SK-N-SH (cell line): ENCODE measurements at regions not wholly inside any gene's neighbourhood (a gene's known extent, or its start where the extent isn't known, plus 50 kb on each side); places are given as distances from the start of the nearest gene placed in this dataset.

Source experiments
- CTCF ChIA-PET: fragments of 300-600, 350-600 bp; formaldehyde crosslinking; extraction: SDS; loops from one replicate; lab custom pipeline; 2021; lab: Yijun Ruan, JAX
- POLR2A ChIA-PET: fragments of 350-600 bp; sonication (Branson Sonifier 250); formaldehyde crosslinking; extraction: SDS; loops from one replicate; lab custom pipeline; 2020; ENCODE audit warnings: antibody characterized with exemption, inconsistent platforms; lab: Yijun Ruan, JAX
- DNase-seq: peaks from one replicate; pipeline ENCODE4 v3.0.0; 2012
- H2AFZ ChIP-seq: fragments of 200-600 bp; sonication (generic); 2 replicates; pipeline ENCODE4 v1.8.1; 2016; ENCODE audit warnings: antibody characterized with exemption, mild to moderate bottlenecking, low read depth
- H3F3A ChIP-seq: fragments of 200-600 bp; sonication (generic); replicated peaks from 2 replicates; pipeline ENCODE3; 2016; ENCODE audit warnings: antibody characterized with exemption, mild to moderate bottlenecking; ENCODE audit not compliant: insufficient read depth
- H3K27ac ChIP-seq, 2 experiments: fragments of 200-500 bp in 1 of 2; fragments of 200-600 bp in 1 of 2; sonication (Bioruptor generic) in 1 of 2; sonication (generic), shearing (Covaris generic) in 1 of 2; 2 replicates each; pipeline versions ENCODE4 v1.5.1 to v1.6.1; 2014 to 2016; ENCODE audit warnings: low read depth in 2 of 2, inconsistent platforms in 1 of 2, low read length in 1 of 2, mild to moderate bottlenecking in 1 of 2, mixed read lengths in 1 of 2
- H3K27me3 ChIP-seq: fragments of 200-600 bp; sonication (generic), shearing (Covaris generic); 2 replicates; pipeline ENCODE4 v1.6.1; 2016; ENCODE audit warnings: mixed run types; ENCODE audit not compliant: insufficient read depth
- H3K36me3 ChIP-seq, 2 experiments: fragments of 200-500 bp in 1 of 2; fragments of 200-600 bp in 1 of 2; sonication (Bioruptor generic) in 1 of 2; sonication (generic) in 1 of 2; replicated peaks in 1 of 2; 2 replicates each; pipeline versions ENCODE3 to v1.5.1; 2014 to 2016; ENCODE audit warnings: low read length in 1 of 2, mild to moderate bottlenecking in 1 of 2; ENCODE audit not compliant: insufficient read depth in 2 of 2, control insufficient read depth in 1 of 2
- H3K4me1 ChIP-seq, 2 experiments: fragments of 200-500 bp in 1 of 2; fragments of 200-600 bp in 1 of 2; sonication (Bioruptor generic) in 1 of 2; sonication (generic), shearing (Covaris generic) in 1 of 2; 2 replicates each; pipeline versions ENCODE4 v1.5.1 to v1.6.1; 2014 to 2016; ENCODE audit warnings: low read depth in 1 of 2, low read length in 1 of 2, mixed run types in 1 of 2; ENCODE audit not compliant: insufficient read depth in 2 of 2, control insufficient read depth in 1 of 2
- H3K4me2 ChIP-seq: fragments of 200-600 bp; sonication (generic), shearing (Covaris generic); 2 replicates; pipeline ENCODE4 v1.6.1; 2017; ENCODE audit warnings: mixed run types
- H3K4me3 ChIP-seq, 2 experiments: fragments of 200-500 bp in 1 of 2; fragments of 200-600 bp in 1 of 2; sonication (Bioruptor generic) in 1 of 2; sonication (generic), shearing (Covaris generic) in 1 of 2; 2 replicates each; pipeline versions ENCODE4 v1.5.1 to v1.8.1; 2014 to 2016; ENCODE audit warnings: low read depth in 2 of 2, inconsistent platforms in 1 of 2, low read length in 1 of 2, mild to moderate bottlenecking in 1 of 2, mixed read lengths in 1 of 2, moderate library complexity in 1 of 2
- H3K79me2 ChIP-seq: fragments of 200-600 bp; sonication (generic); 2 replicates; pipeline ENCODE4 v1.8.1; 2017; ENCODE audit warnings: mild to moderate bottlenecking; ENCODE audit not compliant: insufficient read depth
- H3K9ac ChIP-seq: fragments of 200-600 bp; sonication (generic); 2 replicates; pipeline ENCODE4 v1.6.1; 2017; ENCODE audit warnings: mixed run types
- H3K9me2 ChIP-seq: fragments of 200-600 bp; sonication (generic); 2 replicates; pipeline ENCODE4 v1.6.1; 2017; ENCODE audit warnings: mixed run types
- H3K9me3 ChIP-seq: fragments of 200-600 bp; sonication (generic); 2 replicates; pipeline ENCODE4 v1.6.1; 2017; ENCODE audit warnings: mixed run types, mild to moderate bottlenecking, moderate library complexity
- H4K20me1 ChIP-seq: fragments of 200-600 bp; sonication (generic); 2 replicates; pipeline ENCODE4 v1.6.1; 2017; ENCODE audit warnings: mild to moderate bottlenecking, mixed run types; ENCODE audit not compliant: insufficient read depth
- ELF1 ChIP-seq: IDR thresholded peaks from 2 replicates; pipeline ENCODE4 v1.4.0; 2012
- FOXM1 ChIP-seq: IDR thresholded peaks from 2 replicates; pipeline ENCODE4 v1.4.0; 2012; ENCODE audit warnings: low read depth, mild to moderate bottlenecking
- NFIC ChIP-seq: IDR thresholded peaks from 2 replicates; pipeline ENCODE4 v1.4.0; 2012; ENCODE audit warnings: borderline replicate concordance
- POLR2AphosphoS5 ChIP-seq: IDR thresholded peaks from 2 replicates; pipeline ENCODE4 v1.6.1; 2012; ENCODE audit warnings: low read depth, low read length
- RAD21 ChIP-seq: IDR thresholded peaks from 2 replicates; pipeline ENCODE4 v1.6.1; 2012; ENCODE audit warnings: mild to moderate bottlenecking, low read length
- RCOR1 ChIP-seq: fragments of 150-350 bp; IDR thresholded peaks from 2 replicates; pipeline ENCODE4 v1.6.1; 2017; ENCODE audit warnings: antibody characterized with exemption, low read length
- TEAD4 ChIP-seq: IDR thresholded peaks from 2 replicates; pipeline ENCODE4 v1.4.0; 2012; ENCODE audit warnings: mild to moderate bottlenecking, borderline replicate concordance; ENCODE audit not compliant: insufficient read depth
- WGBS: methylation state at CpG from one replicate; pipeline ENCODE4 v1.1.6; 2017; ENCODE audit warnings: low lambda C conversion rate; 5-methylcytosine and 5-hydroxymethylcytosine counted together
- TF ChIP-seq, protein P1 (sequence below): fragments of 150-350 bp; IDR thresholded peaks from 2 replicates; pipeline ENCODE4 v1.6.1; 2017; ENCODE audit warnings: antibody characterized with exemption, low read length, low read depth, borderline replicate concordance
- TF ChIP-seq, protein P2 (sequence below): IDR thresholded peaks from 2 replicates; pipeline ENCODE4 v1.4.0; 2012; ENCODE audit warnings: low read depth

DNA sequence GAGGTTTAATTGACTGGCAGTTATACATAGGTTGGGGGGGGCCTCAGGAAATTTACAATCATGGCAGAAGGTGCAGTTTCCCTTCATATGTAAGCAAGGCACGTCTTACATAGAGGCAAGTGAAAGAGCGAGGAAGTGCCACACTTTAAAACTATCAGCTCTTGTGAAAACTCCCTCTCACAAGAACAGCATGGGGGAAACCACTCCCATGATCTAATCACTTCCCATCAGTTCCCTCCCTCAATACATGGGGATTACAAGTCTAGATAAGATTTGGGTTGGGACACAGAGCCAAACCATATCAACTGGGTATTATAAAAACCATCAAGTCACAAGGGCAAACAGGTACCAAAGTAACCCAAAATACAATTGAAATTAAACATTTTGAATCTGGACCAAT lies 182.0 kb upstream of the FAT4 start:
- H3K27me3 ChIP-seq: no peaks in the 10 kb centered on the region
- H3K4me3 ChIP-seq: no peak overlapping the region
- H3K9me3 ChIP-seq: no peaks in the 10 kb centered on the region
- H3K4me1 ChIP-seq: no peaks in the 10 kb centered on the region; a peak in 1 of 4 replicates
- ChIA-PET POLR2A (no interaction called here), CTCF (interaction anchor here (0.9 to 1.3 kb wide), 2 partner anchors 15 to 29 kb away, joined by 3 to 4 read pairs; no protein-coding TSS in a partner anchor)
- H4K20me1 ChIP-seq: no peaks in the 10 kb centered on the region
- H3K36me3 ChIP-seq: no peaks in the 10 kb centered on the region
- no peak for DNase-seq
- no peaks in the 10 kb centered on the region for H3K9me2 ChIP-seq
- H3F3A ChIP-seq: no peaks in the 10 kb centered on the region
- TF ChIP-seq, protein P1, sequence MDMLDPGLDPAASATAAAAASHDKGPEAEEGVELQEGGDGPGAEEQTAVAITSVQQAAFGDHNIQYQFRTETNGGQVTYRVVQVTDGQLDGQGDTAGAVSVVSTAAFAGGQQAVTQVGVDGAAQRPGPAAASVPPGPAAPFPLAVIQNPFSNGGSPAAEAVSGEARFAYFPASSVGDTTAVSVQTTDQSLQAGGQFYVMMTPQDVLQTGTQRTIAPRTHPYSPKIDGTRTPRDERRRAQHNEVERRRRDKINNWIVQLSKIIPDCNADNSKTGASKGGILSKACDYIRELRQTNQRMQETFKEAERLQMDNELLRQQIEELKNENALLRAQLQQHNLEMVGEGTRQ: no peak
- no peak for TF ChIP-seq RCOR1
- 87% methylated on average over 2 of the region's 2 CpGs for WGBS
- H3K9ac ChIP-seq: no peak overlapping the region
- H2AFZ ChIP-seq: 0 out of 2 replicates have a peak overlapping the region, but pooled peaks have one; percentile 17
- H3K4me2 ChIP-seq: no peak overlapping the region
- no peak overlapping the region for H3K27ac ChIP-seq
- no peaks in the 10 kb centered on the region for H3K79me2 ChIP-seq

DNA sequence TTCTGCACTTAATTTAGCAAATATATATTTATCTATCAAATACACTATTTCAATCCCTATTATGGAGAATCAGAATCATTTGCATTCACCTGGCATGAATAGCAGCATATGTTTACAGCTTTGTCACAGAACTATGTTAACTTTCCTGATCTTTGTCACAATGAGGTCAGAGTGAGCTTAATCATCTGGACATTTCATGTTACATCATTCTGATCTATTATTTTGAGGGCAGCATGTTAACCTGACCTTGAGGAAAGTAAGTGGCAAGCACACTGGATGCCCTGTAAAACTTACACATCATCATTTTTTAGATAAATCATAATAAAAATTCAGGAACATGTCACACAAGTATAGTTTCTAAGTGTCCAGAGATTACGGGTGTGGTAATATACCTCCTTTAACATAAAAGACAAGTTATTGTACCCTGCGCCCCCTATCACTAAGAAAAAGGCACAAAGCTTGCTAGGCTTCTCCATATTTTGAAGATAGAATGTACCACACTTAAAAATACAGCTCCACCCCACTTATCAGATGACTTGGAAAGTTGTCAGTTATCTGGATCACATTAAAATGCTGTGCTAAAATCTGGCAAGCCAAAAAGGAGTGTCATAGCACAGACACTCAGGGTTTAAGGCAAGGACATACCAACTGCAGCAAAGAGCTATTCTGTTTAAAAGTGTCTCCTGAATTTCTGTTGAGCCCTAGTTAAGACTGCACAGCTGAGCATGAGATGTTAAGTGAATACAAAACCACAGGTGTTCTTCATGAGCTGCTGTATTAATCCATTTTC lies 182.7 kb upstream of the FAT4 start:
- CTCF ChIA-PET: interaction anchor here (0.9 to 1.3 kb wide), 2 partner anchors 15 to 28 kb away, joined by 3 to 4 read pairs; no protein-coding TSS in a partner anchor
- DNase-seq: no peak
- H2AFZ ChIP-seq: 0 out of 2 replicates have a peak overlapping the region, but pooled peaks have one; percentile 17
- no peak overlapping the region for H3K9ac ChIP-seq
- H3K9me3 ChIP-seq: no peaks in the 10 kb centered on the region
- no peaks in the 10 kb centered on the region for H3K9me2 ChIP-seq
- no peaks in the 10 kb centered on the region for H3K36me3 ChIP-seq
- POLR2A ChIA-PET: no interaction called here
- no peak overlapping the region for H3K4me2 ChIP-seq
- no peaks in the 10 kb centered on the region for H3K79me2 ChIP-seq
- no peak overlapping the region for H3K27ac ChIP-seq
- no peaks in the 10 kb centered on the region for H4K20me1 ChIP-seq
- no peaks in the 10 kb centered on the region for H3F3A ChIP-seq
- no peak overlapping the region for H3K4me3 ChIP-seq
- H3K4me1 ChIP-seq: no peaks in the 10 kb centered on the region; a peak in 1 of 4 replicates
- TF ChIP-seq POLR2AphosphoS5 (no peak), RAD21 (0 out of 2 replicates have a peak, but pooled peaks have one; percentile 7), FOXM1 (no peak), TEAD4 (no peak), NFIC (no peak), ELF1 (no peak)
- TF ChIP-seq, protein P2, sequence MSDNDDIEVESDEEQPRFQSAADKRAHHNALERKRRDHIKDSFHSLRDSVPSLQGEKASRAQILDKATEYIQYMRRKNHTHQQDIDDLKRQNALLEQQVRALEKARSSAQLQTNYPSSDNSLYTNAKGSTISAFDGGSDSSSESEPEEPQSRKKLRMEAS: no peak
- WGBS: 88% methylated on average over 2 of the region's 2 CpGs
- no peaks in the 10 kb centered on the region for H3K27me3 ChIP-seq

DNA sequence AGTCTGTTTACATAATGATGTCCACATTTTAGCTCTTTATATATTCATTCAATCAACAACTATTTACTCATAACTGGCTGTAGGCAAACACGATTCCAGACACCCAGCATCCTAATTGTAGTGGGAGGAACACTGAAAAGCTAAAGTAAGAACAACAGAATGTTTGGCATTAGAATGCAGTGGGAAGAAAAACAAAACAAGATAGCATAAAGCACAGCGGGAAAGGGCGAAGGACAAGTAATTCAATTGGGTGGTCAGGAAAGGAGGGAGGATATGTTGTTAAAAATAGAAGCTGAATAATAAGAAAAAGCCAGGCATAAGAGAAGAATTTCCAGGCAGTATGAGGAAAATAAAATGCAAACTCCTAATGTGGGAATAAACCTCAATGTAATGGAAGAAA lies 189.5 kb upstream of the FAT4 start:
- no peaks in the 10 kb centered on the region for H3K9me2 ChIP-seq
- no peak for DNase-seq
- WGBS: 86% methylated on average over 3 of the region's 3 CpGs
- POLR2A ChIA-PET: no interaction called here
- no peak overlapping the region for H3K9ac ChIP-seq
- CTCF ChIA-PET: no interaction called here
- no peak overlapping the region for H3K27ac ChIP-seq
- H3F3A ChIP-seq: no peaks in the 10 kb centered on the region
- no peak for TF ChIP-seq TEAD4
- H3K4me2 ChIP-seq: no peak overlapping the region
- no peaks in the 10 kb centered on the region for H4K20me1 ChIP-seq
- no peaks in the 10 kb centered on the region for H3K79me2 ChIP-seq
- H2AFZ ChIP-seq: peak overlapping the region; percentile 58; the same call in 1 of the 2 replicates
- peaks cover 0 to 8% of the 10 kb centered on the region in 2 experiments; a peak in 2 of 4 replicates for H3K4me1 ChIP-seq
- H3K4me3 ChIP-seq: no peak overlapping the region
- H3K36me3 ChIP-seq: no peaks in the 10 kb centered on the region
- H3K27me3 ChIP-seq: no peaks in the 10 kb centered on the region
- no peaks in the 10 kb centered on the region for H3K9me3 ChIP-seq
